A549 (cell line): ENCODE measurements at regions not wholly inside any gene's neighbourhood (a gene's known extent, or its start where the extent isn't known, plus 50 kb on each side); places are given as distances from the start of the nearest gene placed in this dataset.

Source experiments
- ATAC-seq, 2 experiments: fragments of 200-7000 bp in 1 of 2; fragments of >200 bp in 1 of 2; cut with Nextera tagmentation in 1 of 2; cut with Tn5 transposase in 1 of 2; 3 replicates each; pipeline versions ENCODE4 v1.8.0 to v1.9.1; 2018 to 2020; ENCODE audit warnings: mild to moderate bottlenecking in 1 of 2, moderate library complexity in 1 of 2
- CTCF ChIA-PET: fragments of 300-600 bp; sonication (Branson Sonifier 250); formaldehyde crosslinking; extraction: SDS; loops from one replicate; lab custom pipeline; 2021; ENCODE audit warnings: antibody characterized with exemption, inconsistent platforms; lab: Yijun Ruan, JAX
- POLR2A ChIA-PET: fragments of 350-600 bp; formaldehyde crosslinking; extraction: SDS; loops from one replicate; lab custom pipeline; 2021; ENCODE audit warnings: antibody characterized with exemption, inconsistent platforms; lab: Yijun Ruan, JAX
- DNase-seq, 2 experiments: peaks; one replicate each; pipeline versions ENCODE4 v3.0.0 to v3.0.0-alpha.2; 2011 to 2016; ENCODE audit warnings: low read depth in 1 of 2, low spot score in 1 of 2
- FAIRE-seq: peaks from 2 replicates; lab custom pipeline; 2011; peaks lifted over from hg19 to GRCh38; lab: Jason Lieb, UNC
- H3K27ac ChIP-seq, 2 experiments: fragments of >200 bp; sonication (Bioruptor Twin); formaldehyde crosslinking; 3 replicates each; pipeline ENCODE4 v1.5.1; 2016 to 2017
- H3K4me1 ChIP-seq: fragments of >200 bp; sonication (Bioruptor Twin); formaldehyde crosslinking; 3 replicates; pipeline ENCODE4 v1.6.1; 2016
- H3K4me2 ChIP-seq: fragments of >200 bp; sonication (Bioruptor Twin); formaldehyde crosslinking; 3 replicates; pipeline ENCODE4 v1.6.1; 2016
- H3K4me3 ChIP-seq: fragments of >200 bp; sonication (Bioruptor Twin); formaldehyde crosslinking; 3 replicates; pipeline ENCODE4 v1.5.1; 2016
- H3K9me3 ChIP-seq: fragments of >200 bp; sonication (Bioruptor Twin); formaldehyde crosslinking; 3 replicates; pipeline ENCODE4 v1.6.1; 2016
- CBX2 ChIP-seq: fragments of 200-600 bp; sonication (generic); IDR thresholded peaks from 2 replicates; pipeline ENCODE4 v1.6.1; 2016; ENCODE audit warnings: low read depth, mild to moderate bottlenecking, borderline replicate concordance
- CBX8 ChIP-seq: fragments of 200-600 bp; sonication (generic); IDR thresholded peaks from 2 replicates; pipeline ENCODE4 v1.6.1; 2016
- CHD2 ChIP-seq: fragments of 150-350 bp; IDR thresholded peaks from 2 replicates; pipeline ENCODE4 v1.6.1; 2014; ENCODE audit warnings: low read length; ENCODE audit not compliant: partially characterized antibody
- CHD4 ChIP-seq: fragments of 200-600 bp; sonication (generic); IDR thresholded peaks from 2 replicates; pipeline ENCODE4 v1.6.1; 2016; ENCODE audit warnings: antibody characterized with exemption, mild to moderate bottlenecking, borderline replicate concordance
- EHMT2 ChIP-seq: fragments of 200-600 bp; sonication (generic); IDR thresholded peaks from 2 replicates; pipeline ENCODE4 v1.6.1; 2016; ENCODE audit warnings: antibody characterized with exemption, low read depth, mild to moderate bottlenecking, moderate library complexity
- FOSB ChIP-seq: fragments of 250-450 bp; sonication (Bioruptor Pico); IDR thresholded peaks from 2 replicates; pipeline ENCODE4 v1.5.0; 2020; ENCODE audit warnings: mild to moderate bottlenecking, moderate library complexity
- GATA3 ChIP-seq: IDR thresholded peaks from 2 replicates; pipeline ENCODE4 v1.6.1; 2012; ENCODE audit warnings: borderline replicate concordance
- HEYL ChIP-seq: fragments of 250-450 bp; sonication (Bioruptor Pico); IDR thresholded peaks from 2 replicates; pipeline ENCODE4 v1.8.0; 2021; ENCODE audit warnings: mild to moderate bottlenecking, moderate library complexity
- HOXB13 ChIP-seq: fragments of 250-450 bp; sonication (Bioruptor Pico); IDR thresholded peaks from 2 replicates; pipeline ENCODE4 v1.5.0; 2020; ENCODE audit warnings: low read depth, mild to moderate bottlenecking, moderate library complexity
- KDM1A ChIP-seq: fragments of 200-600 bp; sonication (generic); IDR thresholded peaks from 2 replicates; pipeline ENCODE4 v1.6.1; 2016; ENCODE audit warnings: low read depth, mild to moderate bottlenecking
- MAFK ChIP-seq: fragments of 450-650 bp; IDR thresholded peaks from 2 replicates; pipeline ENCODE4 v1.6.1; 2014; ENCODE audit not compliant: partially characterized antibody
- NPAS2 ChIP-seq: fragments of 250-450 bp; sonication (Bioruptor Pico); IDR thresholded peaks from 2 replicates; pipeline ENCODE4 v1.8.0; 2022; ENCODE audit warnings: mild to moderate bottlenecking, moderate library complexity, borderline replicate concordance
- PHF8 ChIP-seq: fragments of 200-600 bp; sonication (generic); IDR thresholded peaks from 2 replicates; pipeline ENCODE4 v1.6.1; 2016; ENCODE audit warnings: low read depth, mild to moderate bottlenecking, antibody characterized with exemption, moderate library complexity, borderline replicate concordance
- RAD21 ChIP-seq, 2 experiments: fragments of >200 bp in 1 of 2; sonication (Bioruptor Twin) in 1 of 2; formaldehyde crosslinking in 1 of 2; IDR thresholded peaks in 1 of 2; conservative IDR thresholded peaks in 1 of 2; 2 replicates in 1 of 2; 3 replicates in 1 of 2; pipeline ENCODE4 v1.6.1; 2012 to 2018; ENCODE audit warnings: inconsistent platforms in 1 of 2
- SMC3 ChIP-seq: fragments of >200 bp; sonication (Bioruptor Twin); formaldehyde crosslinking; IDR thresholded peaks from 3 replicates; pipeline ENCODE4 v1.6.1; 2018; ENCODE audit warnings: inconsistent platforms
- SREBF2 ChIP-seq: fragments of 450-650 bp; IDR thresholded peaks from 2 replicates; pipeline ENCODE4 v1.6.1; 2014; ENCODE audit warnings: mild to moderate bottlenecking, moderate library complexity
- ZC3H11A ChIP-seq: fragments of 450-650 bp; IDR thresholded peaks from 2 replicates; pipeline ENCODE4 v1.6.1; 2014; ENCODE audit warnings: antibody characterized with exemption, mild to moderate bottlenecking
- WGBS: methylation state at CpG from one replicate; pipeline ENCODE4 v1.1.6; 2017; ENCODE audit errors: missing lambda C conversion rate; 5-methylcytosine and 5-hydroxymethylcytosine counted together
- TF ChIP-seq, protein P1 (sequence below): fragments of 250-450 bp; sonication (Bioruptor Pico); IDR thresholded peaks from 2 replicates; pipeline ENCODE4 v1.5.0; 2021; ENCODE audit warnings: mild to moderate bottlenecking, moderate library complexity, borderline replicate concordance
- TF ChIP-seq, protein P2 (sequence below): IDR thresholded peaks from 2 replicates; pipeline ENCODE4 v1.6.1; 2012
- TF ChIP-seq, protein P3 (sequence below): fragments of >200 bp; sonication (Bioruptor Twin); formaldehyde crosslinking; IDR thresholded peaks from 3 replicates; pipeline ENCODE4 v1.6.1; 2016
- TF ChIP-seq, protein P4 (sequence below): fragments of 200-600 bp; sonication (generic); IDR thresholded peaks from 2 replicates; pipeline ENCODE4 v1.6.1; 2016; ENCODE audit warnings: antibody characterized with exemption, mild to moderate bottlenecking, moderate library complexity
- TF ChIP-seq, protein P5 (sequence below): IDR thresholded peaks from 2 replicates; pipeline ENCODE4 v1.6.1; 2012
- TF ChIP-seq, protein P6 (sequence below): fragments of >200 bp; sonication (Bioruptor Twin); formaldehyde crosslinking; IDR thresholded peaks from 3 replicates; pipeline ENCODE4 v1.5.1; 2016

DNA sequence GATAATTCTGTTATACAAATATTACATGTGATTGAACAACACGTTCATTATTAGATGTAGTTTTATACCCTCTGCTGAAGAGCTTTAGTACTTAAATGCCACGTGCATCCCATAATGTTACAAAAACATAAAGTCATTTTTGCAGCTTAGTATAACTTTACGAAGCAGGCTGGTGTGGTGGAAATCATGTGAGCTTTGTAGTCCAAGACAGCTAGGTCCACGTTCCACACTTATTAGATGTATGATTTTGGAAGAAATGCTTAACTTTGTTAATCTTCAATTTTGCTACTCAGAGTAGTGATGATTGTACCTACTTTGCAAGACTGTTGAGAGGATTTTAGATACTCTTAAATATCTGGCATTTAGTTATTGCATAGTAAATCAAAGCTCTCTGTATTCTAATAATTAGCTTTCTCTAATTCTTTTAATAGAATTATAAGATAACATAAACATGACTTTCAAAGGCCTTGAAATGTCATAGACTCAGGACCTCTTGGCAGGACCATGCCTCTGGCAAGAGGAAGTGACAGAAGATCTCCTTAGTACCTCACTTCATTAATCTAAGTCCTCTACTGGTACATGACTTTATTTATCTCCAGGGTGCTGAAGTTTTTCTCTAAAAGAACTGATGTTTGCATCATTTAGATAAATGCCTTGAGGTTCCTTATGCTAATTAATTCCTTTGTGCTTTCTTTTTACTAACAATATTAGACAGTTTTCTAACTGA lies 153.7 kb downstream of the PCDH20 start (continued):
- no peak for TF ChIP-seq KDM1A
- TF ChIP-seq, all 56 proteins: peak for 0

DNA sequence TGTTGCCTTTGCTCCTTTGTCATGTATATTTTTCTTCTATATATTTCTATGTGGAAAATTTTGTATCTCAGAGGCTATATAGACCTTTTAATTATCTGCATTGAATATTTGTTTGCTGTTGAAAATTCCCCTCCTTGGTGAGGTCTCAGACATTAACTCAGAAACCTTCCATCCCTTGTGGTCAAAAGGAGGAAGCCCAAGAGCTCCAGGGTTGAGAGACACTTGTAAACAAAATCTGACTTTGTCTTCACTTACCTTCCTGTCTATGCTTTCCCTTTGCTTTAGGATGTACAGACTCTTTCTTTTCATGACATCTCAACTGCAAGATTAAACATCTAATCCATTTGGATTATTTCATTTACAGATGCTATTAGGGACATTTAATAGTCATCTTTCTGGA lies 157.5 kb downstream of the PCDH20 start:
- DNase-seq, result no peak
- no peaks in the 10 kb centered on the region for H3K4me1 ChIP-seq
- H3K27ac ChIP-seq, result no peak overlapping the region
- CTCF ChIA-PET, result no interaction called here
- H3K4me2 ChIP-seq, result no peak overlapping the region
- POLR2A ChIA-PET, result no interaction called here
- TF ChIP-seq CHD2 (no peak), NPAS2 (CRISPR knock-in tag) (no peak), RAD21 (conservative IDR thresholded peaks at IDR 0.05 in 1 of 2, IDR thresholded peaks at IDR 0.05 in 1 of 2) (no peak), SMC3 (no peak), SREBF2 (no peak)
- TF ChIP-seq, protein P1, sequence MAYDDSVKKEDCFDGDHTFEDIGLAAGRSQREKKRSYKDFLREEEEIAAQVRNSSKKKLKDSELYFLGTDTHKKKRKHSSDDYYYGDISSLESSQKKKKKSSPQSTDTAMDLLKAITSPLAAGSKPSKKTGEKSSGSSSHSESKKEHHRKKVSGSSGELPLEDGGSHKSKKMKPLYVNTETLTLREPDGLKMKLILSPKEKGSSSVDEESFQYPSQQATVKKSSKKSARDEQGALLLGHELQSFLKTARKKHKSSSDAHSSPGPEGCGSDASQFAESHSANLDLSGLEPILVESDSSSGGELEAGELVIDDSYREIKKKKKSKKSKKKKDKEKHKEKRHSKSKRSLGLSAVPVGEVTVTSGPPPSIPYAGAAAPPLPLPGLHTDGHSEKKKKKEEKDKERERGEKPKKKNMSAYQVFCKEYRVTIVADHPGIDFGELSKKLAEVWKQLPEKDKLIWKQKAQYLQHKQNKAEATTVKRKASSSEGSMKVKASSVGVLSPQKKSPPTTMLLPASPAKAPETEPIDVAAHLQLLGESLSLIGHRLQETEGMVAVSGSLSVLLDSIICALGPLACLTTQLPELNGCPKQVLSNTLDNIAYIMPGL (CRISPR knock-in tag), result no peak
- TF ChIP-seq, protein P2, sequence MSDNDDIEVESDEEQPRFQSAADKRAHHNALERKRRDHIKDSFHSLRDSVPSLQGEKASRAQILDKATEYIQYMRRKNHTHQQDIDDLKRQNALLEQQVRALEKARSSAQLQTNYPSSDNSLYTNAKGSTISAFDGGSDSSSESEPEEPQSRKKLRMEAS, result no peak
- TF ChIP-seq, protein P3, sequence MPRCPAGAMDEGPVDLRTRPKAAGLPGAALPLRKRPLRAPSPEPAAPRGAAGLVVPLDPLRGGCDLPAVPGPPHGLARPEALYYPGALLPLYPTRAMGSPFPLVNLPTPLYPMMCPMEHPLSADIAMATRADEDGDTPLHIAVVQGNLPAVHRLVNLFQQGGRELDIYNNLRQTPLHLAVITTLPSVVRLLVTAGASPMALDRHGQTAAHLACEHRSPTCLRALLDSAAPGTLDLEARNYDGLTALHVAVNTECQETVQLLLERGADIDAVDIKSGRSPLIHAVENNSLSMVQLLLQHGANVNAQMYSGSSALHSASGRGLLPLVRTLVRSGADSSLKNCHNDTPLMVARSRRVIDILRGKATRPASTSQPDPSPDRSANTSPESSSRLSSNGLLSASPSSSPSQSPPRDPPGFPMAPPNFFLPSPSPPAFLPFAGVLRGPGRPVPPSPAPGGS, result no peak
- TF ChIP-seq, all 56 proteins: peak for 0
- no peak overlapping the region for H3K4me3 ChIP-seq
- no peak for ATAC-seq
- FAIRE-seq, result no peak
- H3K9me3 ChIP-seq, result no peaks in the 10 kb centered on the region

DNA sequence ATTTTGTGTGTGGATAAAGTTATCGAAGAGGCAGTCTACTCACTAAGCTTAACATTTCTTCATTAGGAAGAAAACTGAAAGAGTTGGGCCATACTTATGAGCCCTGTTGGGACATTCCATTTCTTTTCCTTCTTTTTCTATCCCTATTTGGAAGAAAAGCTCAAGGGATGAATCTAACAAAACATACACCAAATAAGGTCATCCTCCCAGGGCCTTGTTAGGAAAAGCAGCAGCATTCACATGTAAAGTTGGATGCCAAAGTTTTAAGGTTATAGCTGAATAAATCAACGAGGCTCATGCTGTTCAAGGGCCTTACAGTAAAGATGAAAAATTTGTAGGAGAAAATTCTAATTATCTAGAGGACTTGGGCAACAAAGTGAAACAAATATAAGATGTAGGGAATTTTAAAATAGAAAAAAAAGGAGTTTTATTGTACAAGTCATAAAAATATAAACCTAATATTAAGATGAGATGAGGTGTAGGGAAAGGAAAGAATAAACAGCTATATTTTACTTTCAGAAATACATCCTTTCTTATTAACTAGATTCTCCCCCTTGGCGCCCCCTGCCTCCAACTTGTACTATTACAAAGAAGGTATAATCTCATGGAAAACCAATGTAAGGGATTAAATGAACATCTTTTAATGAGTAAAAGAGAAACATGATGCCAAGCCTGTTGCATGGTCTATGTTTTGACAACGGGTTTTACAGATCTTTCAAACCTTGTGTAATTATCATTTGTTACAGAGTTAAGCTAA lies 160.4 kb downstream of the PCDH20 start:
- CTCF ChIA-PET, result no interaction called here
- no peak for TF ChIP-seq EHMT2
- TF ChIP-seq, protein P4, sequence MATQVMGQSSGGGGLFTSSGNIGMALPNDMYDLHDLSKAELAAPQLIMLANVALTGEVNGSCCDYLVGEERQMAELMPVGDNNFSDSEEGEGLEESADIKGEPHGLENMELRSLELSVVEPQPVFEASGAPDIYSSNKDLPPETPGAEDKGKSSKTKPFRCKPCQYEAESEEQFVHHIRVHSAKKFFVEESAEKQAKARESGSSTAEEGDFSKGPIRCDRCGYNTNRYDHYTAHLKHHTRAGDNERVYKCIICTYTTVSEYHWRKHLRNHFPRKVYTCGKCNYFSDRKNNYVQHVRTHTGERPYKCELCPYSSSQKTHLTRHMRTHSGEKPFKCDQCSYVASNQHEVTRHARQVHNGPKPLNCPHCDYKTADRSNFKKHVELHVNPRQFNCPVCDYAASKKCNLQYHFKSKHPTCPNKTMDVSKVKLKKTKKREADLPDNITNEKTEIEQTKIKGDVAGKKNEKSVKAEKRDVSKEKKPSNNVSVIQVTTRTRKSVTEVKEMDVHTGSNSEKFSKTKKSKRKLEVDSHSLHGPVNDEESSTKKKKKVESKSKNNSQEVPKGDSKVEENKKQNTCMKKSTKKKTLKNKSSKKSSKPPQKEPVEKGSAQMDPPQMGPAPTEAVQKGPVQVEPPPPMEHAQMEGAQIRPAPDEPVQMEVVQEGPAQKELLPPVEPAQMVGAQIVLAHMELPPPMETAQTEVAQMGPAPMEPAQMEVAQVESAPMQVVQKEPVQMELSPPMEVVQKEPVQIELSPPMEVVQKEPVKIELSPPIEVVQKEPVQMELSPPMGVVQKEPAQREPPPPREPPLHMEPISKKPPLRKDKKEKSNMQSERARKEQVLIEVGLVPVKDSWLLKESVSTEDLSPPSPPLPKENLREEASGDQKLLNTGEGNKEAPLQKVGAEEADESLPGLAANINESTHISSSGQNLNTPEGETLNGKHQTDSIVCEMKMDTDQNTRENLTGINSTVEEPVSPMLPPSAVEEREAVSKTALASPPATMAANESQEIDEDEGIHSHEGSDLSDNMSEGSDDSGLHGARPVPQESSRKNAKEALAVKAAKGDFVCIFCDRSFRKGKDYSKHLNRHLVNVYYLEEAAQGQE, result no peak
- TF ChIP-seq CHD4, result no peak
- TF ChIP-seq HOXB13, result no peak
- no peak for TF ChIP-seq CBX8
- TF ChIP-seq MAFK, result no peak
- TF ChIP-seq FOSB (CRISPR knock-in tag), result no peak
- no peak for TF ChIP-seq ZC3H11A
- no peak for TF ChIP-seq PHF8
- TF ChIP-seq HEYL (CRISPR knock-in tag), result no peak
- TF ChIP-seq, protein P5, sequence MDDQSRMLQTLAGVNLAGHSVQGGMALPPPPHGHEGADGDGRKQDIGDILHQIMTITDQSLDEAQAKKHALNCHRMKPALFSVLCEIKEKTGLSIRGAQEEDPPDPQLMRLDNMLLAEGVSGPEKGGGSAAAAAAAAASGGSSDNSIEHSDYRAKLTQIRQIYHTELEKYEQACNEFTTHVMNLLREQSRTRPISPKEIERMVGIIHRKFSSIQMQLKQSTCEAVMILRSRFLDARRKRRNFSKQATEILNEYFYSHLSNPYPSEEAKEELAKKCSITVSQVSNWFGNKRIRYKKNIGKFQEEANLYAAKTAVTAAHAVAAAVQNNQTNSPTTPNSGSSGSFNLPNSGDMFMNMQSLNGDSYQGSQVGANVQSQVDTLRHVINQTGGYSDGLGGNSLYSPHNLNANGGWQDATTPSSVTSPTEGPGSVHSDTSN, result no peak
- TF ChIP-seq, protein P6, sequence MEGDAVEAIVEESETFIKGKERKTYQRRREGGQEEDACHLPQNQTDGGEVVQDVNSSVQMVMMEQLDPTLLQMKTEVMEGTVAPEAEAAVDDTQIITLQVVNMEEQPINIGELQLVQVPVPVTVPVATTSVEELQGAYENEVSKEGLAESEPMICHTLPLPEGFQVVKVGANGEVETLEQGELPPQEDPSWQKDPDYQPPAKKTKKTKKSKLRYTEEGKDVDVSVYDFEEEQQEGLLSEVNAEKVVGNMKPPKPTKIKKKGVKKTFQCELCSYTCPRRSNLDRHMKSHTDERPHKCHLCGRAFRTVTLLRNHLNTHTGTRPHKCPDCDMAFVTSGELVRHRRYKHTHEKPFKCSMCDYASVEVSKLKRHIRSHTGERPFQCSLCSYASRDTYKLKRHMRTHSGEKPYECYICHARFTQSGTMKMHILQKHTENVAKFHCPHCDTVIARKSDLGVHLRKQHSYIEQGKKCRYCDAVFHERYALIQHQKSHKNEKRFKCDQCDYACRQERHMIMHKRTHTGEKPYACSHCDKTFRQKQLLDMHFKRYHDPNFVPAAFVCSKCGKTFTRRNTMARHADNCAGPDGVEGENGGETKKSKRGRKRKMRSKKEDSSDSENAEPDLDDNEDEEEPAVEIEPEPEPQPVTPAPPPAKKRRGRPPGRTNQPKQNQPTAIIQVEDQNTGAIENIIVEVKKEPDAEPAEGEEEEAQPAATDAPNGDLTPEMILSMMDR, result no peak
- no peak for TF ChIP-seq GATA3
- TF ChIP-seq SMC3, result no peak
- no peak for TF ChIP-seq CBX2

More for the DNA sequence above, 160.4 kb downstream of the PCDH20 start:
- DNase-seq, result peak in 1 of 2 experiments; percentile 3
- FAIRE-seq, result no peak
- Histone ChIP-seq H3K9me3 (no peaks in the 10 kb centered on the region), H3K27ac (no peak overlapping the region), H3K4me2 (no peak overlapping the region), H3K4me1 (no peaks in the 10 kb centered on the region), H3K4me3 (no peak overlapping the region)
- POLR2A ChIA-PET, result no interaction called here
- WGBS, result 11% methylated on average over 4 of the region's 4 CpGs
- ATAC-seq, result no peak
